BLaER1 treated with 17β-estradiol and CSF1 and Interleukin-3, amounts not matched to agents 10 nM and 100 nM (cell line): ENCODE measurements at regions not wholly inside any gene's neighbourhood (a gene's known extent, or its start where the extent isn't known, plus 50 kb on each side); places are given as distances from the start of the nearest gene placed in this dataset.

Experiments
- H3K27ac ChIP-seq, 11 experiments: shearing (Covaris generic); formaldehyde crosslinking; 2 replicates each; pipeline ENCODE4 v1.8.1; 2022
- H3K27me3 ChIP-seq, 11 experiments: shearing (Covaris generic); formaldehyde crosslinking; 2 replicates each; pipeline ENCODE4 v1.8.1; 2022
- H3K36me3 ChIP-seq, 11 experiments: shearing (Covaris generic); formaldehyde crosslinking; 2 replicates each; pipeline ENCODE4 v1.8.1; 2022
- H3K4me1 ChIP-seq, 10 experiments: shearing (Covaris generic); formaldehyde crosslinking; 2 replicates each; pipeline ENCODE4 v1.8.1; 2022
- H3K4me2 ChIP-seq, 11 experiments: shearing (Covaris generic); formaldehyde crosslinking; 2 replicates each; pipeline ENCODE4 v1.8.1; 2022
- H3K4me3 ChIP-seq, 10 experiments: shearing (Covaris generic); formaldehyde crosslinking; 2 replicates each; pipeline ENCODE4 v1.8.1; 2022
- H3K9ac ChIP-seq, 11 experiments: shearing (Covaris generic); formaldehyde crosslinking; 2 replicates each; pipeline ENCODE4 v1.8.1; 2022
- H3K9me3 ChIP-seq, 11 experiments: shearing (Covaris generic); formaldehyde crosslinking; replicated peaks in 1 of 11; 2 replicates each; pipeline ENCODE4 v1.8.1; 2022
- H4K20me1 ChIP-seq, 11 experiments: shearing (Covaris generic); formaldehyde crosslinking; 2 replicates each; pipeline ENCODE4 v1.8.1; 2022
- Cebpa-rat ChIP-seq, 11 experiments: shearing (Covaris generic); IDR thresholded peaks; 2 replicates each; pipeline ENCODE4 v1.8.1; 2022

DNA sequence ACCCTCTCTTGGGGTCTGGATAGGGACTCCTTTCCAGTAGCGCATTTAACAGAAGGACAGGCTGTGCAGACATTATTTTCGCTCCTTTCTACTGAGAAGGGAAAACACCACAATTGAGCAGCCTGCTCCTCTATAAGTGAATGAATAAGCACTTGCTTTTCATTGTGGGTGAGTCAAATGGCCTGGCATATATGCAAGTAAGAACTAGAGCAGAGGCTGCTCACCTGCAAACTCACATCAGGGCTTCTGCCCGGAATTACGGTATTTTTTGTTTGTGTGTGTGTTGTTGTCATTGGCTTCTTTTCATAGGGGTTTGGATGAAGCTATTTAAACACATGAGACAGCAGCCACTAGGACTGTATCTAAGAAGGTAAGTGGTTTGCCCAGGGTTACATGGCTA, 200.1 kb upstream of the CAMK1G start:
- TF ChIP-seq Cebpa-rat (IDR thresholded peaks at IDR 0.05), result no peak
- Histone ChIP-seq H3K36me3 (no peaks in the 10 kb centered on the region), H3K9ac (no peak overlapping the region), H3K27me3 (no peaks in the 10 kb centered on the region), H3K4me1 (peaks cover 19 to 63% (median 25%) of the 10 kb centered on the region in 10 experiments), H3K4me2 (peak overlapping the region; percentile 32 to 68 (median 59); a peak in 21 of 22 replicates), H3K4me3 (no peak overlapping the region), H3K27ac (no peak overlapping the region), H3K9me3 (no peaks in the 10 kb centered on the region), H4K20me1 (no peaks in the 10 kb centered on the region)

- no peaks in the 10 kb centered on the region for H3K9me3 ChIP-seq
- no peaks in the 10 kb centered on the region for H3K36me3 ChIP-seq
- H3K4me2 ChIP-seq, result peak overlapping the region in 8 of 11 experiments; percentile 50 to 68 (median 60); a peak in 9 of 22 replicates
- peaks cover 14 to 63% (median 22%) of the 10 kb centered on the region in 10 experiments for H3K4me1 ChIP-seq
- H4K20me1 ChIP-seq, result no peaks in the 10 kb centered on the region
- H3K27ac ChIP-seq, result no peak overlapping the region
- H3K9ac ChIP-seq, result no peak overlapping the region
- H3K27me3 ChIP-seq, result no peaks in the 10 kb centered on the region
- no peak for TF ChIP-seq Cebpa-rat (IDR thresholded peaks at IDR 0.05)
- no peak overlapping the region for H3K4me3 ChIP-seq
Observed at GRCh38 chr1:209383907-209384709, 199.4 kb upstream of the CAMK1G start.

- H3K4me2 ChIP-seq, result no peak overlapping the region
- H3K4me1 ChIP-seq, result peaks cover 14 to 62% (median 22%) of the 10 kb centered on the region in 10 experiments
- no peaks in the 10 kb centered on the region for H3K36me3 ChIP-seq
- H3K9ac ChIP-seq, result no peak overlapping the region
- no peaks in the 10 kb centered on the region for H3K9me3 ChIP-seq
- no peak overlapping the region for H3K27ac ChIP-seq
- H4K20me1 ChIP-seq, result no peaks in the 10 kb centered on the region
- no peaks in the 10 kb centered on the region for H3K27me3 ChIP-seq
- TF ChIP-seq Cebpa-rat (IDR thresholded peaks at IDR 0.05), result no peak
- H3K4me3 ChIP-seq, result no peak overlapping the region
Observed at GRCh38 chr1:209384710-209385550, 198.6 kb upstream of the CAMK1G start.

DNA sequence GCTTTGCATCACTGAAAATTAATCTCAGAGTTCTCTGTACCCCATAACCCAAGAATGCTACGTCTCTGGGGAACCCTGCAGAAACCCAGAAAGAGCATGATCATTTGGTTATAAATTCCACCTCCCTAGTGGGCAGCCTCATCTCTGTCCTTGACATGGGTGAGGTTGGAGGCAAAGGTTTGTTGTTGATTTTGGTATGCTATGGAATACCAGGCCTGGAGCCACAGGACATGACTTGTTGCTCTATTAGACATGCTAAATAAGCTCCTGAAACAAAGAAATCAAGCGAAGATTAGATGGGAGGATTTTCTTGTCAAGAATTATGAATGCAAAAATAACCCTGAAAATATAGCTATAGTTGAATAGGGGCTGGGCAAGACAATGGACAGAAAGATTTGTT, 197.4 kb upstream of the CAMK1G start:
- H3K27me3 ChIP-seq, result no peaks in the 10 kb centered on the region
- no peaks in the 10 kb centered on the region for H3K36me3 ChIP-seq
- H3K4me2 ChIP-seq, result no peak overlapping the region
- no peak overlapping the region for H3K27ac ChIP-seq
- no peaks in the 10 kb centered on the region for H3K9me3 ChIP-seq
- TF ChIP-seq Cebpa-rat (IDR thresholded peaks at IDR 0.05), result no peak
- no peak overlapping the region for H3K4me3 ChIP-seq
- H3K9ac ChIP-seq, result no peak overlapping the region
- peaks cover 14 to 50% (median 22%) of the 10 kb centered on the region in 10 experiments for H3K4me1 ChIP-seq
- no peaks in the 10 kb centered on the region for H4K20me1 ChIP-seq

DNA sequence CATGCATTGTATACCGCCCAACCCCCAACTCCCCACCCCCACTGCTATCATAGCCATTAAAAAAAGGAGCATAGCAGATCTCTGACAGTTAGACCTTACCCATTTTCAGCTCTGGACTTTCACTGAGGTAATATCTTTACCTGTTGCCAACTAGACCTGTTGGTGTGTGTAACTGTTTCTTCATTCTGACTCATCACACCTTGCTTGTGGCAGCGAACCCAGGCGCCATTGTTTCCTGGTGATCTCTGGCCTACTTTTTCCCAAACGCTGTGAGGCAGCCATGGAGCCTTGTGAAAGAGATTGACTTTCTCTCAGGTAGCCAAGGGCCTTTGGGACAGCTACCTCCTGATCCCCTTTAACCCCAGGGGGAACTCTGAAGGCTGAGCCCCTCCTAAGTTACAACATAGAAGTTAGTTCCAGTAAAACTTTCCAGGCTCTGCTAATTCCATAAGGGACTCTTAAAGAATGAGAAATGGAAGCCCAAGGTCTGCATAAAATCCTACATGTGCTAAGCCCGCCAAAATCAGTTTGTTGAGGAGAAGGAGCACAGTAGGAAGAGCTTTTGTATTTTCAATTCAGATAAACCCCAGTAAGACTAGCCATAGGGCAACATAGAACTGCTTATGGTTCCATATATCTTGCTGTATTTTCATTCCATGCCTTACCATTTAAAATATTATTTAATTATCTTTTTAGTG, 196.1 kb upstream of the CAMK1G start:
- no peak overlapping the region for H3K4me2 ChIP-seq
- H4K20me1 ChIP-seq, result no peaks in the 10 kb centered on the region

DNA sequence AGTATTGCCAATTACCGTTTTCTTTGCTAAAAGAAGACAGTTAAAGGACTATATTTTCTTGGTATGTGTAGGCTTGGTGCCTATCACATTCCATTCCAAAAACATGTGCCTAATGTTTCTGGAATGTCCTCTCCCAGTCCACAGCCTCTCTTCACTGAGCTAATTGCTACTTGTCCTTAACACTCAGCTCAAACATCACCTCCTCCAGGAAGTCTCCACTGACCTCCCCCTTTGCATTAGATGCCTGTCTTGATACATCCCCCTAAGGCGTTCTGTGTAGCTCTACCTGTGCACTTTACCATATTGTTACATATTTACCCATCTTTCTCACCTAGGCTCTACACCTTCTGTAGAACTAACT, 195.6 kb upstream of the CAMK1G start:
- H3K4me1 ChIP-seq, result peaks cover 6 to 38% (median 9%) of the 10 kb centered on the region in 10 experiments; a peak in 19 of 20 replicates
- no peaks in the 10 kb centered on the region for H3K27me3 ChIP-seq
- no peak overlapping the region for H3K4me2 ChIP-seq
- H3K36me3 ChIP-seq, result no peaks in the 10 kb centered on the region
- H3K9me3 ChIP-seq, result no peaks in the 10 kb centered on the region
- no peak overlapping the region for H3K9ac ChIP-seq
- no peak overlapping the region for H3K27ac ChIP-seq
- H3K4me3 ChIP-seq, result no peak overlapping the region
- H4K20me1 ChIP-seq, result no peaks in the 10 kb centered on the region
- no peak for TF ChIP-seq Cebpa-rat (IDR thresholded peaks at IDR 0.05)

More for the DNA sequence above, 196.1 kb upstream of the CAMK1G start:
- H3K27ac ChIP-seq, result no peak overlapping the region
- no peaks in the 10 kb centered on the region for H3K36me3 ChIP-seq
- no peaks in the 10 kb centered on the region for H3K9me3 ChIP-seq
- no peak for TF ChIP-seq Cebpa-rat (IDR thresholded peaks at IDR 0.05)
- no peak overlapping the region for H3K9ac ChIP-seq
- peaks cover 11 to 38% (median 15%) of the 10 kb centered on the region in 10 experiments for H3K4me1 ChIP-seq
- no peaks in the 10 kb centered on the region for H3K27me3 ChIP-seq
- no peak overlapping the region for H3K4me3 ChIP-seq

- Histone ChIP-seq H3K4me3 (no peak overlapping the region), H3K4me1 (peaks cover 1 to 37% (median 5%) of the 10 kb centered on the region in 10 experiments; a peak in 16 of 20 replicates), H3K27me3 (no peaks in the 10 kb centered on the region), H3K27ac (no peak overlapping the region), H4K20me1 (no peaks in the 10 kb centered on the region), H3K9me3 (no peaks in the 10 kb centered on the region), H3K4me2 (peak overlapping the region in 2 of 11 experiments; percentile 34 to 59; a peak in 4 of 22 replicates), H3K9ac (no peak overlapping the region), H3K36me3 (no peaks in the 10 kb centered on the region)
- no peak for TF ChIP-seq Cebpa-rat (IDR thresholded peaks at IDR 0.05)
Observed at GRCh38 chr1:209388358-209388757, 195.2 kb upstream of the CAMK1G start.

DNA sequence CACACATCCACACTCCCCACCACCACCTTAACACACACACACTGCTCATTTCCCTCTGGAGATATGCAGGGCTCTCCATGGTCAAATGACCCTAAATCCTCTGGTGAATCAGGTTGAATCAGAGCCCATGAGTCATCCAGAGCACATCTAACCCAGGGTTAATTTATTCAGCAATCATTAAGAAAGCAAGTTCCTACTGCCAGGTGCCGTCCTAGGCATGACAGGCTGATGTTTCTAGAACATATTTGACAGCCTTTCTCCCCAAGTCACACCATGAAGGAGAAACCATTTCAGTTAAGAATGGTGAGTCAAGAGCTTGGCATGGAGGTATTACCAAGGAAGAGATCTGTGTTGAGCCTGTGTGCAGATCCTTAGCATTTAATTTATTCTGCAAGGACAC, 194.3 kb upstream of the CAMK1G start:
- no peak overlapping the region for H3K9ac ChIP-seq
- no peak for TF ChIP-seq Cebpa-rat (IDR thresholded peaks at IDR 0.05)
- H3K36me3 ChIP-seq, result no peaks in the 10 kb centered on the region
- H4K20me1 ChIP-seq, result no peaks in the 10 kb centered on the region
- no peak overlapping the region for H3K4me3 ChIP-seq
- H3K27me3 ChIP-seq, result no peaks in the 10 kb centered on the region
- H3K4me2 ChIP-seq, result peak overlapping the region in 3 of 11 experiments; percentile 34 to 59 (median 54); a peak in 6 of 22 replicates
- H3K9me3 ChIP-seq, result no peaks in the 10 kb centered on the region
- H3K4me1 ChIP-seq, result peaks cover 0 to 36% (median 0%) of the 10 kb centered on the region in 10 experiments; a peak in 6 of 20 replicates
- no peak overlapping the region for H3K27ac ChIP-seq

- H3K4me2 ChIP-seq, result peak overlapping the region in 3 of 11 experiments; percentile 34 to 59 (median 54); a peak in 3 of 22 replicates
- no peak overlapping the region for H3K4me3 ChIP-seq
- H3K4me1 ChIP-seq, result peaks cover 0 to 44% (median 5%) of the 10 kb centered on the region in 10 experiments; a peak in 17 of 20 replicates
- no peak overlapping the region for H3K27ac ChIP-seq
- H3K9ac ChIP-seq, result no peak overlapping the region
- no peaks in the 10 kb centered on the region for H3K27me3 ChIP-seq
- no peak for TF ChIP-seq Cebpa-rat (IDR thresholded peaks at IDR 0.05)
- H3K36me3 ChIP-seq, result no peaks in the 10 kb centered on the region
- no peaks in the 10 kb centered on the region for H3K9me3 ChIP-seq
- H4K20me1 ChIP-seq, result no peaks in the 10 kb centered on the region
Observed at GRCh38 chr1:209389975-209390374, 193.5 kb upstream of the CAMK1G start.
